HEK293T (cell line): ENCODE measurements at regions not wholly inside any gene's neighbourhood (a gene's known extent, or its start where the extent isn't known, plus 50 kb on each side); places are given as distances from the start of the nearest gene placed in this dataset.

Experiments used
- FOXM1 ChIP-seq: fragments of 450-650 bp; IDR thresholded peaks from 2 replicates; pipeline ENCODE4 v1.6.1; 2017; ENCODE audit warnings: mild to moderate bottlenecking, borderline replicate concordance
- L3MBTL2 ChIP-seq: fragments of 450-650 bp; conservative IDR thresholded peaks from 2 replicates; pipeline ENCODE4 v1.6.1; 2016; ENCODE audit warnings: mild to moderate bottlenecking
- LEF1 ChIP-seq: fragments of 450-650 bp; IDR thresholded peaks from 2 replicates; pipeline ENCODE4 v1.6.1; 2017; ENCODE audit warnings: mild to moderate bottlenecking, borderline replicate concordance
- NFRKB ChIP-seq: fragments of 450-650 bp; IDR thresholded peaks from 2 replicates; pipeline ENCODE4 v1.6.1; 2016; ENCODE audit warnings: mild to moderate bottlenecking, moderate library complexity
- SP1 ChIP-seq: fragments of 450-650 bp; IDR thresholded peaks from 2 replicates; pipeline ENCODE4 v1.6.1; 2017
- ZNF384 ChIP-seq: fragments of 450-650 bp; IDR thresholded peaks from 2 replicates; pipeline ENCODE4 v1.6.1; 2016

DNA sequence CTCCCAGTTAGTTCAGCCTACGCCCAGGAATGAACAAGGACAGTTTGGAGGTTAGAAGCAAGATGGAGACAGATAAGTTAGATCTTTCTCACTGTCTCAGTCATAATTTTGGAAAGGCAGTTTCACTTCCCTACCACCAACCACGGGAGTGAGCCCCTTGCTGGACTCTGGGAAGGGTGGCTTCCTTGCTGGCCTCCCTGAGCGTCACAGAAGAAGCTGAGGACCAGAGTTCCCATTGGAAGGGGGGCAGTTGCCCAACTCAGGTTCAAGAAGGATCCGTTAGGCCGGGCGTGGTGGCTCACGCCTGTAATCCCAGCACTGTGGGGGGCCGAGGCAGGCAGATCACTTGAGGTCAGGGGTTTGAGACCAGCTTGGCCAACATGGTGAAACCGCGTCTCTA lies 106.2 kb upstream of the MAX start:
- TF ChIP-seq LEF1 (no peak), ZNF384 (no peak), NFRKB (no peak), SP1 (no peak), L3MBTL2 (no peak), FOXM1 (no peak)
